ENCODE measurements at regions not wholly inside any gene's neighbourhood (a gene's known extent, or its start where the extent isn't known, plus 50 kb on each side); places are given as distances from the start of the nearest gene placed in this dataset.

GRCh38 chr5:68015381-68016302 lies 199.9 kb upstream of the PIK3R1 start:
- H3K27ac ChIP-seq = no peak overlapping the region
- no peak for TF ChIP-seq CTCF (conservative IDR thresholded peaks at IDR 0.05)

- H3K27ac ChIP-seq = no peak overlapping the region
- TF ChIP-seq CTCF (conservative IDR thresholded peaks at IDR 0.05) = no peak
Observed at GRCh38 chr5:68012831-68013230, 202.7 kb upstream of the PIK3R1 start.

GRCh38 chr5:68012429-68012828 lies 203.1 kb upstream of the PIK3R1 start:
- no peak overlapping the region for H3K27ac ChIP-seq
- TF ChIP-seq CTCF (conservative IDR thresholded peaks at IDR 0.05) = no peak

DNA sequence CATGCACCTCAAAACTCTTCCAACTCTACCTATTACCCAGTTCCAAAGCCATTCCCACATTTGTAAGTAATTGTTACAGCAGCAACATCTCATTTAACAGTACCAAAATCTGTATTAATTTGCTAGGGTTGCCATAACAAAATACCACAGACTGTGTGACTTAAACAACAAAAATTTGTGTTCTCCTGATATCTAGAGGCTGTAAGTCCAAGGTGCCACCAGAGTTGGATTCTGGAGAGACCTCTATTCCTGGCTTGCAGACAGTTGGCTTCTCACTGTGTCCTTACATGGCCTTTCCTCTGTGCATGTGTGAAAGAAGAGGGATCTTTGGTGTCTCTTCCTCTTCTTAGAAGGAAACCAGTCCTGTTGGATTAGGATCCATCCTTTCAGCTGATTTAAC lies 203.8 kb upstream of the PIK3R1 start:
- no peak overlapping the region for H3K27ac ChIP-seq
- no peak for TF ChIP-seq CTCF (conservative IDR thresholded peaks at IDR 0.05)

DNA sequence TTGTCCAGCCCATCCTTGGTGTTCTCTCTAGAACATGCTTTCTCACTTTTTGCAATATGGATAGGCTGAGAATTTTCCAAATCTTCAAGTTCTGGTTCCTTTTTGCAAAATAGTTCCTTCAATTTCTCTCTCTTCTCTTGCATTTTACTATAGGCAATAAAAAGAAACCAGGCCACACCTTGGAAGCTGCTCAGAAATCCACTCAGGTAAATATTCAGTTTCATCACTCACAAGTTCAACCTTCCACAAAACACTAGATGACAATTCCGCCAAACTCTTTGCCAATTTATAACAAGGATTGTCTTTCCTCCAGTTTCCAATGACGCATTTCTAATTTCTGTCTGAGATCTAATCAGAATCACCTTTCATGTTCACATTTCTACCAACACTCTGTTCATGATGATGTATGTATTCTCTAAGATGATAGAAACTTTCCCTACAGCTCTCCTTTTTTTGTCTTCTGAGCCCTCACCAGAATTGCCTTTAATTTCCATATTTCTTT lies 204.2 kb upstream of the PIK3R1 start:
- TF ChIP-seq CTCF (conservative IDR thresholded peaks at IDR 0.05) = no peak
- H3K27ac ChIP-seq = no peak overlapping the region

DNA sequence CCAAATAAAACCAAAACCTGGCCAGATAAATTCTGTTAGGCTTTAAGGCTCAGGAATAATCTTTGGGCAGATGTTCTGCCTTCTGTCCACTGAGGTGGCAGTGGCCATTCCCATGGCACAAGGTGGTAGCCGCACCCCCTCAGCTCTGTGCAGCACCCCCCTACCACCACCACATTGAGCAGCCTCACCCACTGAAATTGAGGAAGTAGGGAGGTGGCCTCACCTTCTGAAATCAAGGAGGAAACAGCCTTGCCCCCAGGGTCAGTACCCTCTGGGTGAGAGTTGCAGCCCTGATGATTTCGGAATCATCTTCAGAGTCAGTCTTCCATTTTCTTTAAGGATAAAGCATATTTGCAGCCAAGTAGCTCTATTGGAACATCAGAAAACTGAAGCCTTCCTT lies 204.8 kb upstream of the PIK3R1 start:
- no peak for TF ChIP-seq CTCF (conservative IDR thresholded peaks at IDR 0.05)
- H3K27ac ChIP-seq = no peak overlapping the region

GRCh38 chr5:68007451-68007850 lies 208.1 kb upstream of the PIK3R1 start:
- H3K27ac ChIP-seq = no peak overlapping the region
- TF ChIP-seq CTCF (conservative IDR thresholded peaks at IDR 0.05) = no peak

Data from VCaP (cell line).